AG04449 (cell line): ENCODE measurements at regions not wholly inside any gene's neighbourhood (a gene's known extent, or its start where the extent isn't known, plus 50 kb on each side); places are given as distances from the start of the nearest gene placed in this dataset.

ENCODE experiments used
- CTCF ChIA-PET: fragments of 350-600 bp; formaldehyde crosslinking; extraction: SDS; loops from one replicate; lab custom pipeline; 2021; ENCODE audit warnings: antibody characterized with exemption; lab: Yijun Ruan, JAX
- POLR2A ChIA-PET: fragments of 400-600, 350-600 bp; formaldehyde crosslinking; extraction: SDS; loops from one replicate; lab custom pipeline; 2020; ENCODE audit warnings: antibody characterized with exemption, inconsistent platforms; lab: Yijun Ruan, JAX
- DNase-seq: peaks from one replicate; pipeline ENCODE4 v3.0.0-alpha.2; 2010; ENCODE audit warnings: low read depth, low spot score
- H3K4me3 ChIP-seq: 2 replicates; pipeline ENCODE4 v1.5.1; 2011; ENCODE audit warnings: low read depth, mild to moderate bottlenecking, control low read depth, low read length
- TF ChIP-seq, protein P1 (sequence below): IDR thresholded peaks from one replicate; pipeline ENCODE4 v1.5.1; 2011; ENCODE audit warnings: mild to moderate bottlenecking, moderate library complexity, low read length, control low read depth, inconsistent platforms; ENCODE audit not compliant: insufficient read depth; ENCODE audit errors: missing control alignments

- DNase-seq: no peak
- CTCF ChIA-PET: no interaction called here
- TF ChIP-seq, protein P1, sequence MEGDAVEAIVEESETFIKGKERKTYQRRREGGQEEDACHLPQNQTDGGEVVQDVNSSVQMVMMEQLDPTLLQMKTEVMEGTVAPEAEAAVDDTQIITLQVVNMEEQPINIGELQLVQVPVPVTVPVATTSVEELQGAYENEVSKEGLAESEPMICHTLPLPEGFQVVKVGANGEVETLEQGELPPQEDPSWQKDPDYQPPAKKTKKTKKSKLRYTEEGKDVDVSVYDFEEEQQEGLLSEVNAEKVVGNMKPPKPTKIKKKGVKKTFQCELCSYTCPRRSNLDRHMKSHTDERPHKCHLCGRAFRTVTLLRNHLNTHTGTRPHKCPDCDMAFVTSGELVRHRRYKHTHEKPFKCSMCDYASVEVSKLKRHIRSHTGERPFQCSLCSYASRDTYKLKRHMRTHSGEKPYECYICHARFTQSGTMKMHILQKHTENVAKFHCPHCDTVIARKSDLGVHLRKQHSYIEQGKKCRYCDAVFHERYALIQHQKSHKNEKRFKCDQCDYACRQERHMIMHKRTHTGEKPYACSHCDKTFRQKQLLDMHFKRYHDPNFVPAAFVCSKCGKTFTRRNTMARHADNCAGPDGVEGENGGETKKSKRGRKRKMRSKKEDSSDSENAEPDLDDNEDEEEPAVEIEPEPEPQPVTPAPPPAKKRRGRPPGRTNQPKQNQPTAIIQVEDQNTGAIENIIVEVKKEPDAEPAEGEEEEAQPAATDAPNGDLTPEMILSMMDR: no peak
- POLR2A ChIA-PET: no interaction called here
- no peak overlapping the region for H3K4me3 ChIP-seq
Measured at GRCh38 chr3:20361000-20361399, 175.0 kb upstream of the SGO1 start.

DNA sequence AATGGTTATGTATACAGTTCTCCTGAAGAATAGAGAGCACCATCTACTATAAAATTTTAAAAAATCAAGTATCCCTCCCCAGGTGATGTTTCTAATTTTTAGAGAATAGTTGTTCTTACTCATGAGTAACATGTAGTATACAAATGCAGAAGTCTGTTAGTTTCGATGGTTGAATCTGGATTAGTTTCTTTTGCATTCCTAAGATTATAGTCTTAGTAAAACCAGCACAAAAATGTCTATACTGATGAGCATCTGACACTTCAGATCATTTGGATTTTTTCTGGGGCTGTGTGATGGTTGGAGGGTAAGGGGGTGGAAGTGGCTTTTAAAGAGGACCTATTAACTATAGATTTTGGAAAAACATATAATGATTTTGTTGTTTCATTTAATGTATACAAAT, 167.3 kb upstream of the SGO1 start:
- no peak overlapping the region for H3K4me3 ChIP-seq
- CTCF ChIA-PET: no interaction called here
- TF ChIP-seq, protein P1: no peak
- no peak for DNase-seq
- POLR2A ChIA-PET: no interaction called here

- ChIA-PET CTCF (interaction anchor here (0.9 kb wide), 1 partner anchor 1132 kb away, joined by 3 read pairs; no protein-coding TSS in a partner anchor), POLR2A (no interaction called here)
- H3K4me3 ChIP-seq: no peak overlapping the region
- no peak for DNase-seq
- TF ChIP-seq, protein P1: no peak
Measured at GRCh38 chr3:20352546-20353179, 166.7 kb upstream of the SGO1 start.

- no peak for DNase-seq
- ChIA-PET CTCF (interaction anchor here (0.8 kb wide), 1 partner anchor 11 kb away, joined by 4 read pairs; no protein-coding TSS in a partner anchor), POLR2A (no interaction called here)
- TF ChIP-seq, protein P1: no peak
- no peak overlapping the region for H3K4me3 ChIP-seq
Measured at GRCh38 chr3:20350449-20350848, 164.4 kb upstream of the SGO1 start.

DNA sequence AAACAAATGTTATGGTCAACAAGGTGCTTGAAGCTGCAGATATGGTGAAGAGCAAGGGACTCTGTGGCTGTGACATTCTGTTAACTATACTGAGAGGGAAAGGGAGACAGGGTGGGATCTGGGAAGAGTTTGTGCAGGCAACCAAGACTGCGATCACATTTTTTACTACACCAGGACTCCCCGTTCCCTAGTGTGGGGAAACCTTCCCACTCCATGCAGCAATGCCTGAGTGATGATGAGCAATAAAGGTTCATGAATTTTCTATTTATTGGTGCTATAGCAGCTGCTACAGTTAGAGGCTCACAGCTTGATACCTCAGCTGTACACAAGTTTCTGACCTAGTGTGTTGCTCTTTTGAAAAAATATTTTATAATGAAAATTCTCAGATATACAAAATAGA, 160.9 kb upstream of the SGO1 start:
- CTCF ChIA-PET: interaction anchor here (1.5 kb wide), 1 partner anchor 1548 kb away, joined by 3 read pairs; no protein-coding TSS in a partner anchor
- no peak for DNase-seq
- POLR2A ChIA-PET: no interaction called here
- H3K4me3 ChIP-seq: no peak overlapping the region
- TF ChIP-seq, protein P1: no peak

DNA sequence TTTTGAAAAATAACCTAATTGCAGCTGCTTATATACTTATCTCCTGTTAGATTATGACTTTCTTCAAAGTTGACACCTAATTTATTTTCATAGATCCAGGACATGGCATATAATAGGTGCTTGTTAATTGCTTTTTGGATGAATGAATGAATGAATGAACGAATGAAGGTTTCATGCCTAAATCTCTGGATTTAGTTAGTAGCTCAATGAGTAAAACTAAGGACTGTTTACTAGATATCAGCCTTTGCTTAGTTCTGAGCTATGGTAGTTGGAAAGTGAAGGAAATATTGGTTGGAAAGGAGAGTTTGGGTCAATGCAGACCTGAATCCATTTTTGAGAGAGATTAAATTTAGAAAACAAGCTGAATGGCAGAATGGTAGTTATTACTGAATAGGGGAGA, 160.4 kb upstream of the SGO1 start:
- ChIA-PET CTCF (interaction anchor here (0.9 to 1.5 kb wide), 2 partner anchors 19 to 1549 kb away, joined by 3 read pairs; no protein-coding TSS in a partner anchor), POLR2A (no interaction called here)
- TF ChIP-seq, protein P1: no peak

More for the DNA sequence above, 160.4 kb upstream of the SGO1 start:
- no peak for DNase-seq
- H3K4me3 ChIP-seq: no peak overlapping the region
